Prostate gland (tissue), 2 donors: ENCODE measurements at regions not wholly inside any gene's neighbourhood (a gene's known extent, or its start where the extent isn't known, plus 50 kb on each side); places are given as distances from the start of the nearest gene placed in this dataset.
"Not testable (repeated sequence)": the region's sequence is repeated elsewhere in the genome, so short reads cannot be mapped to it uniquely, and the experiment has no call there.

Source experiments
- POLR2A ChIP-seq: fragments of 450-650 bp; IDR thresholded peaks from one replicate; pipeline ENCODE4 v1.6.1; 2016; ENCODE audit warnings: antibody characterized with exemption, mild to moderate bottlenecking
- POLR2AphosphoS5 ChIP-seq: sonication (generic); formaldehyde crosslinking; IDR thresholded peaks from one replicate; pipeline ENCODE4 v1.6.1; 2017; ENCODE audit warnings: antibody characterized with exemption
- TF ChIP-seq, protein P1 (sequence below), 4 experiments: fragments of 200-600 bp in 2 of 4; fragments of 450-650 bp in 2 of 4; sonication (generic) in 2 of 4; IDR thresholded peaks; 1 replicate in 3 of 4; 2 replicates in 1 of 4; pipeline ENCODE4 v1.5.1; 2016 to 2019; ENCODE audit warnings: antibody characterized with exemption in 4 of 4, mild to moderate bottlenecking in 2 of 4, moderate library complexity in 2 of 4

DNA sequence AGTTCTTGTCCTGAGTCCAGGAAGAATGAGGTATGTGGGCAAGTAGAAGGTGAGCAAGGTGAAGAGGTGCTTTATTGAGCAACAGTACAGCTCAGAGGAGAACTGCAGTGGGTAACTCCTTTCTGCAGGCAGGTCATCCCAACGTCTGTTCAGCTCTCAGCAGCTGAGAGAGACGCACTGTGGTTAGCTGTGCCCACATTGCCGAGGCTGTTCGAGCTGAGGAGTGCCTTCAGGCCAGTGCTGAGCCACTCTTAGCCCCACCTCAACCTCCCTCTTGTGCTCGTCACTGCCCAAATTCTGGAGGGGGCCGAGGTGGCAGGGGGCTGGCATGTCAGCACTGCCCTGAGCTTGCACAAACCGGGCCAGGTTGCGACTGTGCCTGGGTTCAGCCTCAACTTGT is 191.8 kb downstream of the CWH43 start:
- not testable (repeated sequence) for TF ChIP-seq POLR2A, POLR2AphosphoS5
- TF ChIP-seq, protein P1, sequence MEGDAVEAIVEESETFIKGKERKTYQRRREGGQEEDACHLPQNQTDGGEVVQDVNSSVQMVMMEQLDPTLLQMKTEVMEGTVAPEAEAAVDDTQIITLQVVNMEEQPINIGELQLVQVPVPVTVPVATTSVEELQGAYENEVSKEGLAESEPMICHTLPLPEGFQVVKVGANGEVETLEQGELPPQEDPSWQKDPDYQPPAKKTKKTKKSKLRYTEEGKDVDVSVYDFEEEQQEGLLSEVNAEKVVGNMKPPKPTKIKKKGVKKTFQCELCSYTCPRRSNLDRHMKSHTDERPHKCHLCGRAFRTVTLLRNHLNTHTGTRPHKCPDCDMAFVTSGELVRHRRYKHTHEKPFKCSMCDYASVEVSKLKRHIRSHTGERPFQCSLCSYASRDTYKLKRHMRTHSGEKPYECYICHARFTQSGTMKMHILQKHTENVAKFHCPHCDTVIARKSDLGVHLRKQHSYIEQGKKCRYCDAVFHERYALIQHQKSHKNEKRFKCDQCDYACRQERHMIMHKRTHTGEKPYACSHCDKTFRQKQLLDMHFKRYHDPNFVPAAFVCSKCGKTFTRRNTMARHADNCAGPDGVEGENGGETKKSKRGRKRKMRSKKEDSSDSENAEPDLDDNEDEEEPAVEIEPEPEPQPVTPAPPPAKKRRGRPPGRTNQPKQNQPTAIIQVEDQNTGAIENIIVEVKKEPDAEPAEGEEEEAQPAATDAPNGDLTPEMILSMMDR (IDR thresholded peaks at IDR 0.05), result not testable (repeated sequence)
